NCI-H345 treated with DMSO at 0.1 percent for 48 hours (cell line): ENCODE measurements at regions not wholly inside any gene's neighbourhood (a gene's known extent, or its start where the extent isn't known, plus 50 kb on each side); places are given as distances from the start of the nearest gene placed in this dataset.

Experiments used
- DNase-seq: peaks from one replicate; lab custom pipeline; 2025; ENCODE audit not compliant: unreplicated experiment; lab: John Stamatoyannopoulos, UW

- no peak for DNase-seq
Measured at GRCh38 chr2:134191835-134192234, 62.0 kb upstream of the MGAT5 start.

DNA sequence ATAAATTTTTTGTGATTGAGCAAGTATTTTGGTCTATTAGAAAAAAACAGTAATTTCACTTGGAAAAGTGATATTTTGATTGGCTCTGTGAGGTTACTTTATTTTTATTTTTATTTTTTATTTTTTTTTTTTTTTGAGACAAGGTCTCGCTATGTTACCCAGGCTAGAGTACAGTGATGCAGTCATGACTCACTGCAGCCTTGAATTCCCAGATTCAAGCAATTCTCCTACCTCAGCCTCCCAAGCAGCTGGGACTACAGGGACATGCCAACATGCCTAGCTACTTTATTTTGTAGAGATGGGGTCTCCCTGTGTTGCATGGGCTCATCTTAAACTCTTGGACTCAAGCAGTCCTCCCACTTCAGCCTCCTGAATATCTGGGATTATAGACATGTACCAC, 60.9 kb upstream of the MGAT5 start:
- no peak for DNase-seq

GRCh38 chr2:134194519-134194918, 59.4 kb upstream of the MGAT5 start:
- no peak for DNase-seq

GRCh38 chr2:134195341-134195740, 58.5 kb upstream of the MGAT5 start:
- no peak for DNase-seq

DNA sequence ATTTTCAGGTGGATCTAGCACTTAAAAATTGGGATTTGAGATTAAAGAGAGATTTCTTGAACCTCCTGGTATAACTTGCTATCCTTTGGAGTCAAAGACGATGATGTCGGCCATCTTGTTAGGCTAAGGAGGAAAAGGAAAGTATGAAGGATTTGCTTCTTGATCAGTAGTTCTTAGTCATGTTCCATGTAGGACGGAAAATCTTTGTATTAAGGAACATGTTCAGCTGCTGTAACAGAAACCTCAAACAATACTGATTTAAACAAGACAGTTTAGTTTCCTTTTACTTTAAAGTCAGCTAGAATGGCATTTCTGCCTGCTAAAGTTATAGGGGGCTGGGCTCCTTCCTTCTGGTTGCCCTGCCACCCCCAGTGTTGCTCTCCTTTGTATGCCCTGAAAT, 56.4 kb upstream of the MGAT5 start:
- DNase-seq: no peak

DNA sequence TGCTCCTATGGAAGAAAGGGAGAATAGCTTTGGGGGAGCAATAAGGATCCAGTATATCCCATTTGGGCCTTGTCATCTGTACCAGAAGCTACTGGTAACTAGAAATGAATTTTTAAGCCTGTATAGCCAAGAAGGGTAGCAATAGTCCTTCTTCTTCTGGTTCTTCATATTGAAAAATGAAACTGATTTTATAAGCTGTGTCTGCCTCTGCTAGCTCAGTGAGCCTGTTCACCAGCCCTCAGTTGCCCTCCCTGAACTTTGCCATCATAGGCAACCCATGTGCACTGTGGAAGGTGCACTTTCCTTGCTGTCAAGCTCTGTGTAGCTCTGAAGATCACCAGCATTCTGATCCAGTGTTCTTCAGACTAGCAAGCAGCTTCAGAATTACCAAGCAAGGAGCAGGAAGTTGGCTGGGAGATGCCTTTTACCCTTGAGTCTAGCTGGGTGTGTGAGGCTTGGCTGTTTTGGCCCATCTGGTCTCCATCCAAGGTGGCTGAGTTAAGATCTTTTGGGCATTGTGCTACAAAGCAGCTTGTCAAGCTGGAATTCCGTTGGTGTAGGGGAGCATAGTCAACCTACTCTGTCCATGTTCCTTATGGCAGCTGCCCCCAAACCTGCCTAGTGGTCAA, 55.8 kb upstream of the MGAT5 start:
- DNase-seq: no peak

DNA sequence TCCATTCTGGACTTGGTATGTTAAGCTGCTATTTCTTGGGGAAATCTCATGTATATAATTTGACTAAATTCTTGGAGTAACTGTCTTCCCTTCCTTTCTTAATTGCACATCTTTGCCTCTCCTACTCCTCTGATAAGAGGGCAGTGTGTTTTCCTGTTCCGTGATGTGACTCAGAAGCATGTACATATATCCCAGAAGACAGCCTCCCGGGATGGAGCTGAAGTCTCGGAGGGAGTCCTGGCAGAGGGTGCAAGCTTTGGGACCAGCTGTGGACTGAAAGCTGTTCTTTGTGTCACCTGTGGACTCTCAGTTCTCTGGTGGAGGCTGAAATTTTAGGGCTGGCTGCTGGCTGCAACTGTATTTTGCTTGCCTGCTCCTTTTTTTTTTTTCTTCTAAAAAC, 54.7 kb upstream of the MGAT5 start:
- no peak for DNase-seq

DNA sequence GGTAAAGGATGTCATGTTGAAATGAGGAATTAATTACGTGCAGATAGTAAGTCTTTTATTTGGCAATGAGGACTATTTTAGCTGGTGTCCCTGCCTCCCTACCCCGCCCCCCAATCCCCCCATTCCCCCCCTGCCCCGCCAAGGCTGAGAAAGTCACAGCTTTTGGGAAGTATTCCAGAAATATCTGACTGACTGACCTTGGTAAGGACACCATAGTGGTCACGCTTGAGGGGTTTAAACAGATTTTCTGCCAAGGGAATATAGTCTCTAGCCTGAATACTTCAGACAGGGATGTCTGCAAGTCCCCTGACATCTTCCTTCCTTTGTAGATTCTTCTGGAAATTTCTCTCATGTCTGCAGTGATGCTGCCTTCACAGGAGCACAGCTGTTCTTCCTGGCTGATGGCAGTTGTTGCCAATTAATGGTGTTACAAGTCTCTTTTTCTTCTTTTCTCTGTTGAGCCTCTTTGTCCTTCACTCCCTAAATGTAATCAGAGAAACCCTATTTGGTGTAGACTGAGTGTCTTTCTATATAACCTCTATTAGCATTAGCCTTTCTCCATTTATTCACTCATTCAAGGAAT, 53.7 kb upstream of the MGAT5 start:
- no peak for DNase-seq

DNA sequence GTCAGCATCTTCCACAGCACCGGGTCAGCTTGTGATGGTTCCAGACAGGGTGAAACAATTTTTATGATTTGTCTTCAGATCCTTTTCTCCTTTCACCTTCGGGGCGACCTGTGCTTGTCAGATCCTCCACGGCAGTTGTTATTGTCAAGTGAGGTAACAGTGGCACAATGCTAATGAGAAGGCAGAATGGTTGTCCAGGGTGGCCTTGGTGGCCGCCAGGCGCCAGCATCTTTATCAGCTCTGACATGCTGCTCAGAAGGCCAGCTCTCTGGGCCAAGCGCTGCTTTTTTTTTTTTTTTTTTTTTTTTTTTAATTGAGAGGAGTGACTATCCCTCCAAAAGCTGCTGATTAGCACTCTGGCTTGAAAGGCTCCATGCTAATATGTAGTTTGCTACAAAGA, 52.3 kb upstream of the MGAT5 start:
- no peak for DNase-seq

- DNase-seq: no peak
Measured at GRCh38 chr2:134202371-134202770, 51.5 kb upstream of the MGAT5 start.

GRCh38 chr2:134203175-134203574, 50.7 kb upstream of the MGAT5 start:
- DNase-seq: no peak
